BJ (cell line): ENCODE measurements at regions not wholly inside any gene's neighbourhood (a gene's known extent, or its start where the extent isn't known, plus 50 kb on each side); places are given as distances from the start of the nearest gene placed in this dataset.

Source experiments
- CTCF ChIA-PET: fragments of 350-600 bp; formaldehyde crosslinking; extraction: SDS; loops from one replicate; lab custom pipeline; 2021; ENCODE audit warnings: antibody characterized with exemption, inconsistent platforms; lab: Yijun Ruan, JAX
- POLR2A ChIA-PET: fragments of 300-600 bp; sonication (Branson Sonifier 250); formaldehyde crosslinking; extraction: SDS; loops from one replicate; lab custom pipeline; 2021; ENCODE audit warnings: antibody characterized with exemption; lab: Charles Lee
- DNase-seq: peaks from one replicate; pipeline ENCODE4 v3.0.0-alpha.2; 2011; ENCODE audit warnings: low read depth
- H3K27me3 ChIP-seq: 2 replicates; pipeline ENCODE4 v1.6.0; 2011; ENCODE audit warnings: low read length; ENCODE audit not compliant: control insufficient read depth, insufficient read depth
- H3K36me3 ChIP-seq: 2 replicates; pipeline ENCODE4 v1.5.1; 2011; ENCODE audit warnings: low read length; ENCODE audit not compliant: control insufficient read depth, insufficient read depth
- H3K4me3 ChIP-seq: 2 replicates; pipeline ENCODE4 v1.5.1; 2011; ENCODE audit warnings: low read depth, mild to moderate bottlenecking, control low read depth, low read length
- CTCF ChIP-seq: IDR thresholded peaks from 2 replicates; pipeline ENCODE4 v1.5.1; 2011; ENCODE audit warnings: low read depth, mild to moderate bottlenecking, control low read depth, inconsistent platforms, low read length, moderate library complexity; ENCODE audit not compliant: insufficient read depth

GRCh38 chr5:125059255-125060002 lies 313.0 kb upstream of the ZNF608 start:
- Histone ChIP-seq H3K27me3 (no peaks in the 10 kb centered on the region), H3K4me3 (no peak overlapping the region), H3K36me3 (no peaks in the 10 kb centered on the region)
- no peak for DNase-seq
- POLR2A ChIA-PET = no interaction called here
- no peak for TF ChIP-seq CTCF
- CTCF ChIA-PET = no interaction called here

GRCh38 chr5:125061726-125062125 lies 315.3 kb upstream of the ZNF608 start:
- DNase-seq = no peak
- Histone ChIP-seq H3K27me3 (no peaks in the 10 kb centered on the region), H3K36me3 (no peaks in the 10 kb centered on the region), H3K4me3 (no peak overlapping the region)
- ChIA-PET CTCF (no interaction called here), POLR2A (no interaction called here)
- no peak for TF ChIP-seq CTCF

- no peak for DNase-seq
- ChIA-PET CTCF (no interaction called here), POLR2A (no interaction called here)
- no peak for TF ChIP-seq CTCF
- H3K4me3 ChIP-seq = no peak overlapping the region
- H3K27me3 ChIP-seq = no peaks in the 10 kb centered on the region
- H3K36me3 ChIP-seq = no peaks in the 10 kb centered on the region
Observed at GRCh38 chr5:125064621-125065438, 318.4 kb upstream of the ZNF608 start.

GRCh38 chr5:125065741-125066140 lies 319.3 kb upstream of the ZNF608 start:
- POLR2A ChIA-PET = no interaction called here
- H3K27me3 ChIP-seq = no peaks in the 10 kb centered on the region
- DNase-seq = no peak
- TF ChIP-seq CTCF = no peak
- H3K36me3 ChIP-seq = no peaks in the 10 kb centered on the region
- H3K4me3 ChIP-seq = no peak overlapping the region
- CTCF ChIA-PET = no interaction called here

- CTCF ChIA-PET = interaction anchor here (0.6 to 1.5 kb wide), 3 partner anchors 16 to 24 kb away, joined by 3 read pairs; no protein-coding TSS in a partner anchor
Observed at GRCh38 chr5:125070961-125071360, 324.5 kb upstream of the ZNF608 start.

More at GRCh38 chr5:125070961-125071360, 324.5 kb upstream of the ZNF608 start:
- POLR2A ChIA-PET = no interaction called here
- Histone ChIP-seq H3K36me3 (no peaks in the 10 kb centered on the region), H3K27me3 (no peaks in the 10 kb centered on the region), H3K4me3 (no peak overlapping the region)
- no peak for DNase-seq
- TF ChIP-seq CTCF = no peak
